ENCODE measurements at regions not wholly inside any gene's neighbourhood (a gene's known extent, or its start where the extent isn't known, plus 50 kb on each side); places are given as distances from the start of the nearest gene placed in this dataset.
"Not testable (repeated sequence)": the region's sequence is repeated elsewhere in the genome, so short reads cannot be mapped to it uniquely, and the experiment has no call there.

GRCh38 chr6:151178373-151178772 lies 61.4 kb upstream of the AKAP12 start:
- DNase-seq (ENCODE audit: extremely low spot score, unreplicated experiment): no peak
- no peaks in the 10 kb centered on the region for H3K36me3 Mint-ChIP-seq
- H3K27ac Mint-ChIP-seq: no peak overlapping the region
- H3K9me3 Mint-ChIP-seq: peaks cover 4% of the 10 kb centered on the region
- H3K4me3 Mint-ChIP-seq: no peak overlapping the region
- no peak for TF ChIP-seq CTCF (conservative IDR thresholded peaks at IDR 0.05)
- H3K4me1 Mint-ChIP-seq (ENCODE audit: unreplicated experiment): peaks cover 5% of the 10 kb centered on the region
- no peaks in the 10 kb centered on the region for H3K27me3 Mint-ChIP-seq

GRCh38 chr6:151179321-151179720 lies 60.4 kb upstream of the AKAP12 start:
- peaks cover 5% of the 10 kb centered on the region for H3K4me1 Mint-ChIP-seq (ENCODE audit: unreplicated experiment)
- no peak for DNase-seq (ENCODE audit: extremely low spot score, unreplicated experiment)
- no peak overlapping the region for H3K27ac Mint-ChIP-seq
- H3K4me3 Mint-ChIP-seq: no peak overlapping the region
- H3K36me3 Mint-ChIP-seq: no peaks in the 10 kb centered on the region
- H3K27me3 Mint-ChIP-seq: no peaks in the 10 kb centered on the region
- peaks cover 8% of the 10 kb centered on the region for H3K9me3 Mint-ChIP-seq
- TF ChIP-seq CTCF (conservative IDR thresholded peaks at IDR 0.05): no peak

GRCh38 chr6:151180330-151181048 lies 59.3 kb upstream of the AKAP12 start:
- no peak for TF ChIP-seq CTCF (conservative IDR thresholded peaks at IDR 0.05)
- DNase-seq (ENCODE audit: extremely low spot score, unreplicated experiment): no peak
- Mint-ChIP-seq H3K4me1 (ENCODE audit: unreplicated experiment) (peaks cover 5% of the 10 kb centered on the region), H3K4me3 (no peak overlapping the region), H3K36me3 (no peaks in the 10 kb centered on the region), H3K9me3 (peaks cover 8% of the 10 kb centered on the region), H3K27ac (no peak overlapping the region), H3K27me3 (no peaks in the 10 kb centered on the region)

GRCh38 chr6:151181706-151182363 lies 57.9 kb upstream of the AKAP12 start:
- H3K4me3 Mint-ChIP-seq: no peak overlapping the region
- H3K9me3 Mint-ChIP-seq: peaks cover 8% of the 10 kb centered on the region
- no peak for TF ChIP-seq CTCF (conservative IDR thresholded peaks at IDR 0.05)
- no peak for DNase-seq (ENCODE audit: extremely low spot score, unreplicated experiment)
- H3K27ac Mint-ChIP-seq: no peak overlapping the region
- H3K4me1 Mint-ChIP-seq (ENCODE audit: unreplicated experiment): peaks cover 16% of the 10 kb centered on the region
- no peaks in the 10 kb centered on the region for H3K27me3 Mint-ChIP-seq
- no peaks in the 10 kb centered on the region for H3K36me3 Mint-ChIP-seq

- not testable (repeated sequence) for H3K27me3 Mint-ChIP-seq; DNase-seq (ENCODE audit: extremely low spot score, unreplicated experiment); H3K36me3 Mint-ChIP-seq; H3K9me3 Mint-ChIP-seq; H3K4me3 Mint-ChIP-seq; H3K27ac Mint-ChIP-seq
- H3K4me1 Mint-ChIP-seq (ENCODE audit: unreplicated experiment): peaks cover 19% of the 10 kb centered on the region
These were observed 56.8 kb upstream of the AKAP12 start for GRCh38 chr6:151182958-151183357.

- TF ChIP-seq CTCF (conservative IDR thresholded peaks at IDR 0.05): no peak
These were observed 54.6 kb upstream of the AKAP12 start for GRCh38 chr6:151185148-151185547.

More at GRCh38 chr6:151185148-151185547, 54.6 kb upstream of the AKAP12 start:
- Mint-ChIP-seq H3K9me3 (peaks cover 8% of the 10 kb centered on the region), H3K27ac (no peak overlapping the region), H3K27me3 (no peaks in the 10 kb centered on the region), H3K36me3 (no peaks in the 10 kb centered on the region), H3K4me1 (ENCODE audit: unreplicated experiment) (peaks cover 19% of the 10 kb centered on the region), H3K4me3 (no peak overlapping the region)
- no peak for DNase-seq (ENCODE audit: extremely low spot score, unreplicated experiment)

Data from type B pancreatic cell (in vitro differentiated cells).